Endothelial cell of umbilical vein (primary cell): ENCODE measurements at regions not wholly inside any gene's neighbourhood (a gene's known extent, or its start where the extent isn't known, plus 50 kb on each side); places are given as distances from the start of the nearest gene placed in this dataset.

Experiments
- BruUV-seq: library from RNA; stranded (reverse); fragments of 400-500 nt; replicated peaks from 2 replicates; lab custom pipeline; 2021; lab: Mats Ljungman, UMichigan
- CTCF ChIA-PET: fragments of 300-600, 350-600 bp; sonication (Branson Sonifier 250); formaldehyde crosslinking; loops from one replicate; lab custom pipeline; 2021; ENCODE audit warnings: antibody characterized with exemption, inconsistent platforms; lab: Charles Lee
- POLR2A ChIA-PET: fragments of 300-600, 350-600 bp; sonication (Branson Sonifier 250); formaldehyde crosslinking; loops from one replicate; lab custom pipeline; 2021; ENCODE audit warnings: antibody characterized with exemption, inconsistent platforms; lab: Charles Lee
- DNase-seq: peaks from one replicate; pipeline ENCODE4 v3.0.0-alpha.2; 2011; ENCODE audit warnings: low read depth, low spot score
- FAIRE-seq: peaks from 2 replicates; lab custom pipeline; 2011; peaks lifted over from hg19 to GRCh38; lab: Jason Lieb, UNC
- H2AFZ ChIP-seq: 2 replicates; pipeline ENCODE4 v1.6.0; 2012; ENCODE audit warnings: low read depth, low read length, control low read depth, inconsistent platforms
- H3K27ac ChIP-seq: 2 replicates; pipeline ENCODE4 v1.5.1; 2011; ENCODE audit warnings: low read depth, mild to moderate bottlenecking, control low read depth, low read length, moderate library complexity; ENCODE audit not compliant: insufficient read depth
- H3K27me3 ChIP-seq, 2 experiments: 2 replicates each; pipeline versions ENCODE4 v1.6.0 to v1.6.1; 2011; ENCODE audit warnings: low read length in 2 of 2, mixed read lengths in 1 of 2; ENCODE audit not compliant: control insufficient read depth in 2 of 2, insufficient read depth in 2 of 2
- H3K36me3 ChIP-seq, 2 experiments: 2 replicates in 1 of 2; 3 replicates in 1 of 2; pipeline ENCODE4 v1.5.1; 2011; ENCODE audit warnings: low read length in 2 of 2, mild to moderate bottlenecking in 1 of 2, moderate library complexity in 1 of 2; ENCODE audit not compliant: control insufficient read depth in 2 of 2, insufficient read depth in 2 of 2; ENCODE audit errors: extremely low read depth in 1 of 2
- H3K4me1 ChIP-seq: 3 replicates; pipeline ENCODE4 v1.5.1; 2011; ENCODE audit warnings: mild to moderate bottlenecking, low read length; ENCODE audit not compliant: control insufficient read depth, insufficient read depth; ENCODE audit errors: extremely low read depth
- H3K4me2 ChIP-seq: 2 replicates; pipeline ENCODE4 v1.6.1; 2011; ENCODE audit warnings: low read length, control low read depth, mixed read lengths; ENCODE audit not compliant: insufficient read depth
- H3K4me3 ChIP-seq, 3 experiments: fragments of 200-600 bp in 1 of 3; sonication (generic), shearing (Covaris generic) in 1 of 3; replicated peaks in 1 of 3; 2 replicates each; pipeline ENCODE4 v1.5.1; 2011 to 2016; ENCODE audit warnings: control low read depth in 3 of 3, low read length in 3 of 3, mild to moderate bottlenecking in 2 of 3, inconsistent platforms in 1 of 3, low read depth in 1 of 3, moderate library complexity in 1 of 3; ENCODE audit not compliant: insufficient read depth in 1 of 3
- H3K79me2 ChIP-seq: 2 replicates; pipeline ENCODE4 v1.6.0; 2012; ENCODE audit warnings: low read length, inconsistent platforms; ENCODE audit not compliant: control insufficient read depth, insufficient read depth
- H3K9ac ChIP-seq: replicated peaks from 2 replicates; pipeline ENCODE3; 2011; ENCODE audit warnings: low read length, control low read depth; ENCODE audit not compliant: insufficient read depth; ENCODE audit errors: extremely low read depth
- H3K9me1 ChIP-seq: replicated peaks from 3 replicates; pipeline ENCODE4 v1.6.0; 2011; ENCODE audit warnings: mild to moderate bottlenecking, low read length; ENCODE audit not compliant: control insufficient read depth, insufficient read depth; ENCODE audit errors: extremely low read depth
- H3K9me3 ChIP-seq: replicated peaks from 2 replicates; pipeline ENCODE4 v1.5.1; 2012; ENCODE audit warnings: low read length, inconsistent platforms; ENCODE audit not compliant: control insufficient read depth, insufficient read depth
- H4K20me1 ChIP-seq: replicated peaks from 2 replicates; pipeline ENCODE3; 2011; ENCODE audit warnings: mild to moderate bottlenecking, low read length; ENCODE audit not compliant: control insufficient read depth, insufficient read depth; ENCODE audit errors: extremely low read depth
- EZH2 ChIP-seq: IDR thresholded peaks from 2 replicates; pipeline ENCODE4 v1.6.1; 2012; ENCODE audit warnings: borderline replicate concordance, low read depth, mild to moderate bottlenecking, moderate library complexity, low read length, inconsistent platforms; ENCODE audit not compliant: severe bottlenecking
- FOS ChIP-seq: IDR thresholded peaks from 2 replicates; pipeline ENCODE4 v1.6.1; 2011; ENCODE audit warnings: mild to moderate bottlenecking, low read length, moderate library complexity, borderline replicate concordance; ENCODE audit not compliant: insufficient read depth
- GATA2 ChIP-seq: IDR thresholded peaks from 2 replicates; pipeline ENCODE4 v1.7.0; 2011; ENCODE audit warnings: low read depth, mild to moderate bottlenecking, moderate library complexity, mixed read lengths, low read length; ENCODE audit not compliant: insufficient read length, insufficient read depth
- JUN ChIP-seq: IDR thresholded peaks from 2 replicates; pipeline ENCODE4 v1.6.1; 2011; ENCODE audit warnings: borderline replicate concordance, low read depth; ENCODE audit not compliant: insufficient read length, insufficient read depth
- MYC ChIP-seq: IDR thresholded peaks from one replicate; pipeline ENCODE4 v1.6.1; 2011; ENCODE audit warnings: mild to moderate bottlenecking, low read depth, low read length
- POLR2A ChIP-seq: IDR thresholded peaks from 2 replicates; pipeline ENCODE4 v1.6.1; 2012; ENCODE audit warnings: low read depth, mild to moderate bottlenecking, control low read depth, low read length
- POLR2AphosphoS5 ChIP-seq: IDR thresholded peaks from 2 replicates; pipeline ENCODE4 v1.6.1; 2012; ENCODE audit warnings: low read depth, mild to moderate bottlenecking, control low read depth, low read length, moderate library complexity; ENCODE audit not compliant: insufficient read depth
- dilution Hi-C: fragments of 300-500 bp; cut with MboI; formaldehyde crosslinking; loops from one replicate; pipeline ENCODE4 v1.15.0; 2019; ENCODE audit warnings: low sequenced_read_pairs; ENCODE audit not compliant: extremely low pct_ligation_motif_present
- intact Hi-C: fragments of 100-400 bp; cut with micrococcal nuclease; formaldehyde crosslinking; loops from one replicate; pipeline ENCODE4 v1.10.0; 2022
- TF ChIP-seq, protein P1 (sequence below), 2 donors: IDR thresholded peaks; 1 replicate in 1 of 2; 2 replicates in 1 of 2; pipeline ENCODE4 v1.5.1; 2011; ENCODE audit warnings: low read length in 2 of 2, mild to moderate bottlenecking in 2 of 2, moderate library complexity in 2 of 2, control low read depth in 1 of 2, inconsistent platforms in 1 of 2, low read depth in 1 of 2; ENCODE audit not compliant: insufficient read depth in 1 of 2; ENCODE audit errors: extremely low read depth in 1 of 2
- TF ChIP-seq, protein P2 (sequence below): IDR thresholded peaks from 2 replicates; pipeline ENCODE4 v1.6.1; 2011; ENCODE audit not compliant: insufficient read depth, insufficient read length

DNA sequence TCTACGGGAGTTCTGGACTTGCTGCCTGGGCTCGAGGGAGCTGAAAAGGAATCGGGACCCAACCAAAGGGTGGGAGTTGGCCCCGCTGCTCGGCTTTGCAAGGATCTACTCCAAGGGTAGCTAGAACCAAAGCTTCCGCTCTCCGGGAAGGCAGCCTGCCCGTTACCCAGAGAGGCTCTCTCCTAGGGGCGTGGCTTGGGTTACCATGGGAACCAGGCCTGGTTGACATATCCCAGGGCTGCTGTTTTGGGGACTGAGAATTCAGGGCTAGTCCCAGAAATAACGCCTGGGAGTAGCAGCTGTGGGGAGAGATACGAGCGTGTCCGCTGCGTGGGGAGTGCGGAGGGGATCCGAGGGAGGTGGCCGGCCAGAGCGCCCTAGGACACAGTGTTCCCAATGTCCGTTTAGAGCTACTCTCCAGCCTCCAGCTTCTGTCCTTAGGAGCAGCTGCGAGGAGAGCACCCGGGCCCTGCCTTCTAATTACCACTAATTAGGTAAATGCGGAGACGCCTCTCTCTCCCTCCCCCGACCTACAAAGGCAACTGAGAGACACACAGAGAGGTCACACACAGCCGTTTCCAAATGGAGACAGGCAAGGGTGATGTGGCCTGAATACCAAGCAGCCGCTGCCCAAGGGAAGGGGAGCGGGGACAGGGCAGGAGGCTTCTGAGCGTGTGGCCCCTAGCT, 141.6 kb upstream of the CADM1 start:
- CTCF ChIA-PET = no interaction called here
- BruUV-seq = no TSS peak
- Histone ChIP-seq H3K9me3 (no peaks in the 10 kb centered on the region), H3K36me3 (no peaks in the 10 kb centered on the region), H2AFZ (no peak overlapping the region), H3K27me3 (no peaks in the 10 kb centered on the region), H3K4me1 (no peaks in the 10 kb centered on the region), H3K4me2 (no peak overlapping the region), H3K9ac (no peak overlapping the region), H4K20me1 (no peaks in the 10 kb centered on the region), H3K27ac (no peak overlapping the region), H3K4me3 (no peak overlapping the region), H3K9me1 (no peaks in the 10 kb centered on the region), H3K79me2 (no peaks in the 10 kb centered on the region)
- DNase-seq = no peak
- TF ChIP-seq MYC (no peak), EZH2 (no peak), POLR2AphosphoS5 (no peak), GATA2 (no peak), POLR2A (no peak), FOS (no peak), JUN (no peak)
- TF ChIP-seq, protein P1, sequence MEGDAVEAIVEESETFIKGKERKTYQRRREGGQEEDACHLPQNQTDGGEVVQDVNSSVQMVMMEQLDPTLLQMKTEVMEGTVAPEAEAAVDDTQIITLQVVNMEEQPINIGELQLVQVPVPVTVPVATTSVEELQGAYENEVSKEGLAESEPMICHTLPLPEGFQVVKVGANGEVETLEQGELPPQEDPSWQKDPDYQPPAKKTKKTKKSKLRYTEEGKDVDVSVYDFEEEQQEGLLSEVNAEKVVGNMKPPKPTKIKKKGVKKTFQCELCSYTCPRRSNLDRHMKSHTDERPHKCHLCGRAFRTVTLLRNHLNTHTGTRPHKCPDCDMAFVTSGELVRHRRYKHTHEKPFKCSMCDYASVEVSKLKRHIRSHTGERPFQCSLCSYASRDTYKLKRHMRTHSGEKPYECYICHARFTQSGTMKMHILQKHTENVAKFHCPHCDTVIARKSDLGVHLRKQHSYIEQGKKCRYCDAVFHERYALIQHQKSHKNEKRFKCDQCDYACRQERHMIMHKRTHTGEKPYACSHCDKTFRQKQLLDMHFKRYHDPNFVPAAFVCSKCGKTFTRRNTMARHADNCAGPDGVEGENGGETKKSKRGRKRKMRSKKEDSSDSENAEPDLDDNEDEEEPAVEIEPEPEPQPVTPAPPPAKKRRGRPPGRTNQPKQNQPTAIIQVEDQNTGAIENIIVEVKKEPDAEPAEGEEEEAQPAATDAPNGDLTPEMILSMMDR (IDR thresholded peaks at IDR 0.05; ENCODE audit: extremely low read depth in 1 of 2, insufficient read depth in 1 of 2, low read depth in 1 of 2, low read length in 2 of 2) = no peak
- TF ChIP-seq, protein P2, sequence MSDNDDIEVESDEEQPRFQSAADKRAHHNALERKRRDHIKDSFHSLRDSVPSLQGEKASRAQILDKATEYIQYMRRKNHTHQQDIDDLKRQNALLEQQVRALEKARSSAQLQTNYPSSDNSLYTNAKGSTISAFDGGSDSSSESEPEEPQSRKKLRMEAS = no peak
- POLR2A ChIA-PET = no interaction called here
- intact Hi-C loops = no loop called here
- dilution Hi-C loops = no loop called here
- FAIRE-seq = no peak
